IMR-90 (cell line): ENCODE measurements at regions not wholly inside any gene's neighbourhood (a gene's known extent, or its start where the extent isn't known, plus 50 kb on each side); places are given as distances from the start of the nearest gene placed in this dataset.

Experiments
- ATAC-seq: fragments of 200-7000 bp; cut with Tn5 transposase; 2 replicates; pipeline ENCODE4 v1.9.1; 2020; ENCODE audit warnings: low read depth, mild to moderate bottlenecking, moderate library complexity
- BruUV-seq: library from RNA; stranded (reverse); fragments of 400-500 nt; replicated peaks from 2 replicates; lab custom pipeline; 2021; lab: Mats Ljungman, UMichigan
- CTCF ChIA-PET: fragments of 300-600 bp; formaldehyde crosslinking; extraction: SDS; loops from one replicate; lab custom pipeline; 2021; ENCODE audit warnings: antibody characterized with exemption; lab: Yijun Ruan, JAX
- POLR2A ChIA-PET: fragments of 300-600 bp; sonication (Branson Sonifier 250); formaldehyde crosslinking; loops from one replicate; lab custom pipeline; 2022; ENCODE audit warnings: antibody characterized with exemption; ENCODE audit not compliant: unreplicated experiment; lab: Charles Lee
- DNase-seq: peaks from one replicate; pipeline ENCODE4 v3.0.0; 2013
- H2AFZ ChIP-seq: replicated peaks from 2 replicates; pipeline ENCODE3; 2013; ENCODE audit warnings: low read length, mild to moderate bottlenecking; ENCODE audit not compliant: poor library complexity
- H2AK5ac ChIP-seq: 2 replicates; pipeline ENCODE4 v1.6.1; 2013; ENCODE audit warnings: low read depth, low read length, inconsistent platforms
- H2AK9ac ChIP-seq: replicated peaks from 2 replicates; pipeline ENCODE3; 2013; ENCODE audit warnings: mild to moderate bottlenecking, low read depth, low read length, moderate library complexity; ENCODE audit not compliant: poor library complexity
- H2BK120ac ChIP-seq: 2 replicates; pipeline ENCODE4 v1.6.1; 2013; ENCODE audit warnings: low read depth, low read length, inconsistent platforms
- H2BK15ac ChIP-seq: 3 replicates; pipeline ENCODE4 v1.6.1; 2013; ENCODE audit warnings: low read depth, low read length, inconsistent platforms
- H2BK20ac ChIP-seq: 2 replicates; pipeline ENCODE4 v1.6.1; 2013; ENCODE audit warnings: low read depth, mild to moderate bottlenecking, inconsistent platforms, low read length, moderate library complexity
- H2BK5ac ChIP-seq: 2 replicates; pipeline ENCODE4 v1.6.1; 2013; ENCODE audit warnings: mild to moderate bottlenecking, low read depth, low read length, inconsistent platforms; ENCODE audit not compliant: poor library complexity, severe bottlenecking
- H3K14ac ChIP-seq: replicated peaks from 2 replicates; pipeline ENCODE4 v1.6.1; 2013; ENCODE audit warnings: low read depth, low read length, inconsistent platforms
- H3K18ac ChIP-seq: 2 replicates; pipeline ENCODE4 v1.6.1; 2013; ENCODE audit warnings: low read depth, low read length, control low read depth
- H3K23ac ChIP-seq: 2 replicates; pipeline ENCODE4 v1.6.1; 2013; ENCODE audit warnings: low read depth, low read length, inconsistent platforms
- H3K27ac ChIP-seq: 2 replicates; pipeline ENCODE4 v1.5.1; 2013; ENCODE audit warnings: mild to moderate bottlenecking, control low read depth, low read length; ENCODE audit not compliant: insufficient read depth
- H3K27me3 ChIP-seq: 2 replicates; pipeline ENCODE4 v1.6.1; 2013; ENCODE audit warnings: low read length; ENCODE audit not compliant: control insufficient read depth, insufficient read depth
- H3K36me3 ChIP-seq: 2 replicates; pipeline ENCODE4 v1.6.1; 2013; ENCODE audit warnings: low read length, mixed read lengths; ENCODE audit not compliant: control insufficient read depth, insufficient read depth
- H3K4ac ChIP-seq: 2 replicates; pipeline ENCODE4 v1.6.1; 2013; ENCODE audit warnings: low read depth, low read length, inconsistent platforms
- H3K4me1 ChIP-seq: 2 replicates; pipeline ENCODE4 v1.6.1; 2013; ENCODE audit warnings: low read length, mixed read lengths; ENCODE audit not compliant: control insufficient read depth, insufficient read depth
- H3K4me2 ChIP-seq: 2 replicates; pipeline ENCODE4 v1.6.1; 2013; ENCODE audit warnings: low read depth, mild to moderate bottlenecking, control low read depth, low read length, moderate library complexity
- H3K4me3 ChIP-seq: 2 replicates; pipeline ENCODE4 v1.5.1; 2013; ENCODE audit warnings: low read depth, mild to moderate bottlenecking, control low read depth, low read length, moderate library complexity; ENCODE audit not compliant: insufficient read depth
- H3K56ac ChIP-seq: 2 replicates; pipeline ENCODE4 v1.6.1; 2013; ENCODE audit warnings: low read length, inconsistent platforms; ENCODE audit not compliant: insufficient read depth; ENCODE audit errors: extremely low read depth
- H3K79me1 ChIP-seq, 2 experiments: 2 replicates each; pipeline ENCODE4 v1.6.1; 2013; ENCODE audit warnings: low read length in 2 of 2, inconsistent platforms in 1 of 2, low read depth in 1 of 2
- H3K9ac ChIP-seq: 2 replicates; pipeline ENCODE4 v1.6.1; 2013; ENCODE audit warnings: low read depth, low read length, control low read depth
- H3K9me1 ChIP-seq: 2 replicates; pipeline ENCODE4 v1.6.1; 2013; ENCODE audit warnings: low read length, inconsistent platforms; ENCODE audit not compliant: insufficient read depth
- H3K9me3 ChIP-seq: 2 replicates; pipeline ENCODE4 v1.6.1; 2013; ENCODE audit warnings: low read length; ENCODE audit not compliant: control insufficient read depth, insufficient read depth
- H4K20me1 ChIP-seq: 2 replicates; pipeline ENCODE4 v1.6.1; 2013; ENCODE audit warnings: low read length, inconsistent platforms; ENCODE audit not compliant: insufficient read depth
- H4K5ac ChIP-seq: 2 replicates; pipeline ENCODE4 v1.6.1; 2013; ENCODE audit warnings: mild to moderate bottlenecking, low read depth, low read length, control low read depth
- H4K8ac ChIP-seq, 2 experiments: 2 replicates each; pipeline ENCODE4 v1.6.1; 2013; ENCODE audit warnings: low read depth in 2 of 2, low read length in 2 of 2, control low read depth in 1 of 2, inconsistent platforms in 1 of 2
- H4K91ac ChIP-seq: 2 replicates; pipeline ENCODE4 v1.6.1; 2013; ENCODE audit warnings: low read depth, low read length, inconsistent platforms; ENCODE audit not compliant: insufficient read depth
- BHLHE40 ChIP-seq: fragments of 150-350 bp; IDR thresholded peaks from 2 replicates; pipeline ENCODE4 v1.6.1; 2016; ENCODE audit warnings: mild to moderate bottlenecking, low read depth, low read length
- CEBPB ChIP-seq: IDR thresholded peaks from 2 replicates; pipeline ENCODE4 v1.6.1; 2012; ENCODE audit warnings: low read depth, low read length, improper control_type of control experiment
- CHD1 ChIP-seq: IDR thresholded peaks from 2 replicates; pipeline ENCODE4 v1.6.1; 2012; ENCODE audit warnings: low read depth, low read length, improper control_type of control experiment
- CTCF ChIP-seq: conservative IDR thresholded peaks from 2 replicates; pipeline ENCODE4 v1.5.1; 2012; ENCODE audit warnings: mild to moderate bottlenecking, low read depth, low read length, improper control_type of control experiment
- FOS ChIP-seq: fragments of 150-350 bp; IDR thresholded peaks from 2 replicates; pipeline ENCODE4 v1.6.1; 2016; ENCODE audit warnings: low read depth, low read length
- MAFK ChIP-seq: IDR thresholded peaks from 2 replicates; pipeline ENCODE4 v1.6.1; 2012; ENCODE audit warnings: low read depth, low read length, improper control_type of control experiment
- MAZ ChIP-seq: IDR thresholded peaks from 2 replicates; pipeline ENCODE4 v1.6.1; 2012; ENCODE audit warnings: low read depth, mild to moderate bottlenecking, low read length, improper control_type of control experiment, moderate library complexity, borderline replicate concordance
- MXI1 ChIP-seq: IDR thresholded peaks from 2 replicates; pipeline ENCODE4 v1.6.1; 2012; ENCODE audit warnings: low read depth, mild to moderate bottlenecking, low read length, moderate library complexity, borderline replicate concordance
- NFE2L2 ChIP-seq: fragments of 150-350 bp; IDR thresholded peaks from 2 replicates; pipeline ENCODE4 v1.6.1; 2016; ENCODE audit warnings: low read depth, mild to moderate bottlenecking, low read length
- POLR2A ChIP-seq: IDR thresholded peaks from 2 replicates; pipeline ENCODE4 v1.6.1; 2012; ENCODE audit warnings: mild to moderate bottlenecking, low read depth, low read length
- RAD21 ChIP-seq: IDR thresholded peaks from 2 replicates; pipeline ENCODE4 v1.6.1; 2012; ENCODE audit warnings: low read length, improper control_type of control experiment
- RCOR1 ChIP-seq: IDR thresholded peaks from 2 replicates; pipeline ENCODE4 v1.6.1; 2012; ENCODE audit warnings: mild to moderate bottlenecking, low read length, improper control_type of control experiment; ENCODE audit not compliant: insufficient replicate concordance
- RFX5 ChIP-seq: IDR thresholded peaks from 2 replicates; pipeline ENCODE4 v1.8.0; 2012; ENCODE audit warnings: low read depth, mild to moderate bottlenecking, low read length, moderate library complexity
- SMC3 ChIP-seq: fragments of 150-350 bp; IDR thresholded peaks from 2 replicates; pipeline ENCODE4 v1.6.1; 2016; ENCODE audit warnings: low read depth, mild to moderate bottlenecking, antibody characterized with exemption, low read length, moderate library complexity
- USF2 ChIP-seq: fragments of 150-350 bp; IDR thresholded peaks from 2 replicates; pipeline ENCODE4 v1.6.1; 2017; ENCODE audit warnings: mild to moderate bottlenecking, antibody characterized with exemption, low read length, low read depth
- WGBS, 2 experiments: methylation state at CpG; one replicate each; pipeline versions ENCODE4 v1.1.5 to v1.1.7; 2013; ENCODE audit warnings: missing lambda C conversion rate in 2 of 2; ENCODE audit not compliant: insufficient read length in 1 of 2; ENCODE audit errors: extremely low coverage in 2 of 2; 5-methylcytosine and 5-hydroxymethylcytosine counted together
- dilution Hi-C: fragments of 300-500 bp; cut with HindIII; formaldehyde crosslinking; loops from one replicate; pipeline ENCODE4 v1.14.3; 2018; ENCODE audit warnings: low sequenced_read_pairs; ENCODE audit not compliant: unreplicated experiment
- in situ Hi-C: fragments of 300-500 bp; cut with MboI; formaldehyde crosslinking; loops from 3 replicates; pipeline ENCODE4 v1.14.3; 2019; ENCODE audit warnings: low sequenced_read_pairs, inconsistent platforms, mixed read lengths
- intact Hi-C: fragments of 100-400 bp; cut with micrococcal nuclease; formaldehyde crosslinking; loops from 2 replicates; pipeline ENCODE4 v1.10.0; 2022
- TF ChIP-seq, protein P1 (sequence below): fragments of 150-350 bp; IDR thresholded peaks from 2 replicates; pipeline ENCODE4 v1.6.1; 2016; ENCODE audit warnings: low read depth, mild to moderate bottlenecking, low read length, moderate library complexity, borderline replicate concordance

DNA sequence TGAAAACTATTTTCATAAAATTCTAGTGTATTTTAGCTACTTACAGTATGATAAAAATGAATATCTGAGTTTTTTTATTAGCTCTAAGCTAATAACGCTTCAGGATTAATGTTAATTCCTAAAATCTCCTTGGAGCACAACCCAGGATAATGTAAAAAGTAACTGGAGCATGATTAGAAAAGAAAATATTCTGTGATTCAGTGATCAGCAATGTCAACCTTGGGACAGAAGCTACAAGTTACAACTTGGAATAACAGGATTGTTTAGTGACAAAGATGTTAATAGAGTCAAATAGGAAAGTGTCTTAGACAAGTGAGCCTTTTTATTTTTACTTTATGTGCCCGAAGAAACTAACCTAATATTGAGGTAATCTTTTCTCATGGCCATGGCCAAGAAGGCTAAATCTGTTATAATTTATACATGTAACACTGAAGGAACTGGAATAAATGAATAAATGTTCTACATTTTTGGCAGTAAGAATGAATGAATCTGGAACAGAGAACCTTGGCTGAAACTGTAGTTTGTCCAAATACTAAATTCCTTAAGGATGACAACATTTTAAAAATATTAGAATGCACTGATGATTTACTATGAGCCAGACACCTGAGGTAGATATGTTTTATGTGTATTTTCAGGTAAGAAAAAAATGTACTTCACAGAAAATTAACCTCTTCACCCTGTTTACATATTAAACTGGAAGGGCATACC, 994.0 kb downstream of the GRIK2 start:
- Histone ChIP-seq H4K91ac (no peak overlapping the region), H3K79me1 (no peaks in the 10 kb centered on the region), H3K4me3 (no peak overlapping the region), H3K18ac (no peak overlapping the region), H2AFZ (no peak overlapping the region), H4K5ac (no peak overlapping the region), H3K36me3 (no peaks in the 10 kb centered on the region), H4K20me1 (no peaks in the 10 kb centered on the region), H3K4me2 (no peak overlapping the region), H4K8ac (no peak overlapping the region), H2BK15ac (no peak overlapping the region), H2AK5ac (no peak overlapping the region), H3K4me1 (no peaks in the 10 kb centered on the region), H3K14ac (no peak overlapping the region), H3K23ac (no peak overlapping the region), H3K27me3 (no peaks in the 10 kb centered on the region), H2AK9ac (no peak overlapping the region), H3K9ac (no peak overlapping the region), H3K9me3 (peaks cover 19% of the 10 kb centered on the region), H2BK120ac (no peak overlapping the region), H3K4ac (no peak overlapping the region), H3K56ac (no peak overlapping the region), H3K27ac (no peak overlapping the region), H2BK20ac (no peak overlapping the region), H2BK5ac (no peak overlapping the region), H3K9me1 (no peaks in the 10 kb centered on the region)
- intact Hi-C loops = no loop called here
- in situ Hi-C loops = no loop called here
- DNase-seq (no peak), ATAC-seq (no peak)
- BruUV-seq = no TSS peak
- dilution Hi-C loops = no loop called here
- no CpG with 5 or more reads among the region's 2 CpGs for WGBS, 2 experiments
- ChIA-PET CTCF (interaction anchor here (0.9 kb wide), 1 partner anchor 94 kb away, joined by 3 read pairs; no protein-coding TSS in a partner anchor), POLR2A (no interaction called here)
- TF ChIP-seq BHLHE40 (no peak), MAFK (no peak), RFX5 (no peak), RCOR1 (no peak), FOS (no peak), POLR2A (no peak), CEBPB (no peak), SMC3 (no peak), NFE2L2 (no peak), CTCF (no peak), MXI1 (no peak), CHD1 (no peak), MAZ (no peak), USF2 (no peak), RAD21 (no peak)
- TF ChIP-seq, protein P1, sequence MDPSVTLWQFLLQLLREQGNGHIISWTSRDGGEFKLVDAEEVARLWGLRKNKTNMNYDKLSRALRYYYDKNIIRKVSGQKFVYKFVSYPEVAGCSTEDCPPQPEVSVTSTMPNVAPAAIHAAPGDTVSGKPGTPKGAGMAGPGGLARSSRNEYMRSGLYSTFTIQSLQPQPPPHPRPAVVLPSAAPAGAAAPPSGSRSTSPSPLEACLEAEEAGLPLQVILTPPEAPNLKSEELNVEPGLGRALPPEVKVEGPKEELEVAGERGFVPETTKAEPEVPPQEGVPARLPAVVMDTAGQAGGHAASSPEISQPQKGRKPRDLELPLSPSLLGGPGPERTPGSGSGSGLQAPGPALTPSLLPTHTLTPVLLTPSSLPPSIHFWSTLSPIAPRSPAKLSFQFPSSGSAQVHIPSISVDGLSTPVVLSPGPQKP = no peak
